WTC11 (cell line): ENCODE measurements at regions not wholly inside any gene's neighbourhood (a gene's known extent, or its start where the extent isn't known, plus 50 kb on each side); places are given as distances from the start of the nearest gene placed in this dataset.

Experiments
- ATAC-seq: fragments of 200-7000 bp; cut with Tn5 transposase; 2 replicates; pipeline ENCODE4 v1.10.0; 2021; ENCODE audit warnings: mild to moderate bottlenecking, moderate library complexity
- CTCF ChIA-PET: fragments of 300-600 bp; sonication (Branson Sonifier 250); formaldehyde crosslinking; loops from one replicate; lab custom pipeline; 2021; ENCODE audit warnings: antibody characterized with exemption; lab: Charles Lee
- POLR2A ChIA-PET: fragments of 350-600 bp; sonication (Branson Sonifier 250); formaldehyde crosslinking; loops from one replicate; lab custom pipeline; 2021; ENCODE audit warnings: antibody characterized with exemption; lab: Charles Lee
- DNase-seq: peaks from one replicate; pipeline ENCODE4 v3.0.0; 2021; ENCODE audit warnings: low spot score
- H3K27ac Mint-ChIP-seq: 2 replicates; pipeline ENCODE4 v1.8.0; 2021; ENCODE audit warnings: mixed read lengths
- H3K27me3 Mint-ChIP-seq: 2 replicates; pipeline ENCODE4 v1.8.0; 2021; ENCODE audit warnings: low read depth, mild to moderate bottlenecking, moderate library complexity, mixed read lengths
- H3K36me3 Mint-ChIP-seq: 2 replicates; pipeline ENCODE4 v1.8.0; 2021; ENCODE audit warnings: mixed read lengths
- H3K4me1 Mint-ChIP-seq: 2 replicates; pipeline ENCODE4 v1.8.0; 2022; ENCODE audit warnings: mixed read lengths
- H3K4me3 Mint-ChIP-seq: 2 replicates; pipeline ENCODE4 v1.8.0; 2021; ENCODE audit warnings: mild to moderate bottlenecking, moderate library complexity, mixed read lengths
- H3K9me3 Mint-ChIP-seq: 2 replicates; pipeline ENCODE4 v1.8.0; 2021; ENCODE audit warnings: mixed read lengths
- AR ChIP-seq: fragments of 250-450 bp; sonication (Bioruptor Pico); IDR thresholded peaks from 2 replicates; pipeline ENCODE4 v1.9.0; 2021; ENCODE audit warnings: mild to moderate bottlenecking
- ARID4B ChIP-seq: sonication (generic); formaldehyde crosslinking; IDR thresholded peaks from 2 replicates; pipeline ENCODE4 v1.8.0; 2023; ENCODE audit warnings: missing genetic modification reagents, mild to moderate bottlenecking, borderline replicate concordance
- FOXJ3 ChIP-seq: sonication (generic); formaldehyde crosslinking; IDR thresholded peaks from 2 replicates; pipeline ENCODE4 v1.9.0; 2021; ENCODE audit warnings: missing genetic modification reagents, mild to moderate bottlenecking, borderline replicate concordance
- FOXP1 ChIP-seq: sonication (generic); formaldehyde crosslinking; IDR thresholded peaks from 2 replicates; pipeline ENCODE4 v1.8.0; 2022; ENCODE audit warnings: missing genetic modification reagents, mild to moderate bottlenecking, moderate library complexity, borderline replicate concordance
- NR3C1 ChIP-seq: sonication (generic); formaldehyde crosslinking; conservative IDR thresholded peaks from 2 replicates; pipeline ENCODE4 v1.8.1; 2023; ENCODE audit warnings: low read depth, mild to moderate bottlenecking, missing genetic modification reagents
- SOX15 ChIP-seq: fragments of 250-450 bp; sonication (Bioruptor Pico); IDR thresholded peaks from 2 replicates; pipeline ENCODE4 v1.9.0; 2021; ENCODE audit warnings: mild to moderate bottlenecking
- ZNF138 ChIP-seq: sonication (generic); formaldehyde crosslinking; conservative IDR thresholded peaks from 2 replicates; pipeline ENCODE4 v1.8.1; 2022; ENCODE audit warnings: mild to moderate bottlenecking, moderate library complexity, missing genetic modification reagents
- ZNF219 ChIP-seq: sonication (generic); formaldehyde crosslinking; IDR thresholded peaks from 2 replicates; pipeline ENCODE4 v1.8.0; 2023; ENCODE audit warnings: missing genetic modification reagents, mild to moderate bottlenecking, borderline replicate concordance
- TF ChIP-seq, protein P1 (sequence below): sonication (generic); formaldehyde crosslinking; IDR thresholded peaks from 2 replicates; pipeline ENCODE4 v1.8.0; 2022; ENCODE audit warnings: mild to moderate bottlenecking, missing genetic modification reagents
- TF ChIP-seq, protein P2 (sequence below): sonication (generic); formaldehyde crosslinking; IDR thresholded peaks from 2 replicates; pipeline ENCODE4 v1.8.0; 2022; ENCODE audit warnings: mild to moderate bottlenecking, missing genetic modification reagents
- TF ChIP-seq, protein P3 (sequence below): fragments of 250-450 bp; sonication (Bioruptor Pico); IDR thresholded peaks from 2 replicates; pipeline ENCODE4 v1.8.0; 2021; ENCODE audit warnings: mild to moderate bottlenecking
- TF ChIP-seq, protein P4 (sequence below): sonication (generic); formaldehyde crosslinking; conservative IDR thresholded peaks from 2 replicates; pipeline ENCODE4 v1.8.1; 2022; ENCODE audit warnings: mild to moderate bottlenecking, missing genetic modification reagents

DNA sequence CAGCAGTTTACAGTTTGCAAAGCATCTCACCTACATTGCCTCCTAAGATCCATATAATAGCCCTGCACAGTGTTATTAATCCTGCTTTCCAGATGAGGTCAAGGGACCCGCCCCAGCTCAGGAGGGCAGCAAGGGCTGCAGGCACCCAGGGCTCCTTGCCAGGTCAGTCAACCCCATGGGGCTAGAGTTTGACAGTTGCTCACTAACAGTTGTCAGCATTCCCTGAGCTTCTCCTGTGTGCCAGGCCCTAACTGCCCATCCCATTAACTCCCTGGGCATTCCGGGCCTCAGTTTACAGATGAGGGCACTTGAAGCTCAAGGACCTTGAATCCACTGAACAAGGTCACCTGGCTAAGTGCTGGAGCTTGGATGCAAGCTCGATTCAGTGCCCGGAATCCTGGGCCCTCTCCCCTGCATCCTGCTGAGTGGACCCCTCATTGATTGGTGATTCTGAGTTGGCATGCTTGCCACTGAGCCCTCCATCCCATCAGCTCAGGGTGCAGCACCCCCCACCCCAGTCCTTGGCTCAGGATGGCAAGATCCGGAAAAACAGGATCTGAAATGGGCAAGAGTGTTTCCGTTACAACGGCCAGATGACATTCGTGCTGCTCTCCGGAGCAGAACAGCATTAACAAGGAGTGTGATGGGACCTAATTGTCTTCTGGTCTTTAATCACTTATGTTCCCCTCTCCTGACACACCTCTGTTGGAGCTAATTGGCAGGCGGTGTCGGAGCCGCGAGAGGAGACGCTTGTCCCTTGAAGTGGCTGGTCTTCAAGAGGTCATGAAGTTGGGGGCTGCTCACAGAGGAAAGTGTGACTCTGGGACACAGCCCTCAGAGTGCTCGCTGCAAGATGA lies 87.4 kb upstream of the SHISAL1 start (continued):
- TF ChIP-seq ARID4B (CRISPR knock-in tag), result no peak
- no peak for TF ChIP-seq AR (CRISPR knock-in tag)
- no peak for TF ChIP-seq FOXP1
- TF ChIP-seq SOX15 (CRISPR knock-in tag), result no peak
- no peak for TF ChIP-seq ZNF219
- TF ChIP-seq, protein P1, sequence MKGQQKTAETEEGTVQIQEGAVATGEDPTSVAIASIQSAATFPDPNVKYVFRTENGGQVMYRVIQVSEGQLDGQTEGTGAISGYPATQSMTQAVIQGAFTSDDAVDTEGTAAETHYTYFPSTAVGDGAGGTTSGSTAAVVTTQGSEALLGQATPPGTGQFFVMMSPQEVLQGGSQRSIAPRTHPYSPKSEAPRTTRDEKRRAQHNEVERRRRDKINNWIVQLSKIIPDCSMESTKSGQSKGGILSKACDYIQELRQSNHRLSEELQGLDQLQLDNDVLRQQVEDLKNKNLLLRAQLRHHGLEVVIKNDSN (CRISPR knock-in tag), result no peak

DNA sequence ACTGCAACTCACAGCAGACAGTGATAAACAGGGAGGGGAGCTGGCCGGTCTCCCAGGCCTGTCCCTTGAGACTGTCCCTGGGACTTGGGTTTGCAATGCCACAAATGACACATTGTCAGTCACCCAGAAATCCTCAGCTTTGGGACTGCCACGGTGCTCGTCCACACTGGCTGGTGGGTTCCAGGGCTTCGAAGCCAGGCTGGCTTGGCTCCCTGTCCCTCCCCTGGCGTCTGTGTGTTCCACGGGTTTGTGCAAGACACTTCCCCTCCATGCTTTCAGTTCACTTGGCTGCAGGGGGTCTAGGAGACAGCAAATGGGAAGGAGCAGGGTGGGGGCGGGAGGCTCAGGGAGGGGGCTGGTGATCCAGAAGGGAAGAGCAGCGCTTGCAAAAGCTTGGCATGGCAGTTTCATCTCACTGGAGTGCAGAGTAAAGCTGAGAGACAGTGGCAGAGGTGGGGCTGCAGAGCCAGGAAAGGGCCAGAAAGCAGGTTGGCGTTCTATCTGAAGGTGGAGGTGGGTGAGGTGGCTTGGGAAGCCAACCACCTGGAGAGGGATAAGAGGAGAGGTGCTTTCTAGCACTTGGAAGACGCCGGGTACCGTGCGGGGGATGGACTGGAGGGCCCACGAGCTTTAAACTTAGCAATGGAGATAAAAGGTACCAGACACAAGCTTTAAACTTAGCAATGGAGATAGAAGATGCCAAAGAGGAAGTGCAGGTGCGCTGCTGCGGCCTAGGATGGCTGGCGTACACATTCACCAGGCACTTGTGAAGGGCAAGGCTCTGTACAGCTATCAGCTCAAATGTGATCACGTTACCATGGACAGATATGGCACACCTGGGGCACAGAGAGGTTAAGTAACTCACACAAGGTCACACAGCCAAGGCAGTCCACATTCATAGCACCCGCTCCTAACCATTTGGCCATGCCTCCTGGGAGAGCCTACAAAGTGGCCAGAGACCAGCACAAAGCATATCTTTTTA lies 86.4 kb upstream of the SHISAL1 start:
- H3K4me3 Mint-ChIP-seq, result no peak overlapping the region
- no peaks in the 10 kb centered on the region for H3K9me3 Mint-ChIP-seq
- no peaks in the 10 kb centered on the region for H3K27me3 Mint-ChIP-seq
- H3K27ac Mint-ChIP-seq, result no peak overlapping the region
- CTCF ChIA-PET, result interaction anchor here (0.9 to 1.4 kb wide), 2 partner anchors 45 to 317 kb away, joined by 3 to 6 read pairs; no protein-coding TSS in a partner anchor
- peaks cover 5% of the 10 kb centered on the region for H3K4me1 Mint-ChIP-seq
- H3K36me3 Mint-ChIP-seq, result no peaks in the 10 kb centered on the region
- no peak for DNase-seq
- ATAC-seq, result no peak
- POLR2A ChIA-PET, result no interaction called here
- TF ChIP-seq, protein P1 (CRISPR knock-in tag), result no peak
- TF ChIP-seq, protein P2, sequence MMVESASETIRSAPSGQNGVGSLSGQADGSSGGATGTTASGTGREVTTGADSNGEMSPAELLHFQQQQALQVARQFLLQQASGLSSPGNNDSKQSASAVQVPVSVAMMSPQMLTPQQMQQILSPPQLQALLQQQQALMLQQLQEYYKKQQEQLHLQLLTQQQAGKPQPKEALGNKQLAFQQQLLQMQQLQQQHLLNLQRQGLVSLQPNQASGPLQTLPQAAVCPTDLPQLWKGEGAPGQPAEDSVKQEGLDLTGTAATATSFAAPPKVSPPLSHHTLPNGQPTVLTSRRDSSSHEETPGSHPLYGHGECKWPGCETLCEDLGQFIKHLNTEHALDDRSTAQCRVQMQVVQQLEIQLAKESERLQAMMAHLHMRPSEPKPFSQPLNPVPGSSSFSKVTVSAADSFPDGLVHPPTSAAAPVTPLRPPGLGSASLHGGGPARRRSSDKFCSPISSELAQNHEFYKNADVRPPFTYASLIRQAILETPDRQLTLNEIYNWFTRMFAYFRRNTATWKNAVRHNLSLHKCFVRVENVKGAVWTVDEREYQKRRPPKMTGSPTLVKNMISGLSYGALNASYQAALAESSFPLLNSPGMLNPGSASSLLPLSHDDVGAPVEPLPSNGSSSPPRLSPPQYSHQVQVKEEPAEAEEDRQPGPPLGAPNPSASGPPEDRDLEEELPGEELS (CRISPR knock-in tag), result no peak
- TF ChIP-seq ZNF138 (CRISPR knock-in tag), result no peak
- TF ChIP-seq FOXJ3 (CRISPR knock-in tag), result no peak
- TF ChIP-seq, protein P3, sequence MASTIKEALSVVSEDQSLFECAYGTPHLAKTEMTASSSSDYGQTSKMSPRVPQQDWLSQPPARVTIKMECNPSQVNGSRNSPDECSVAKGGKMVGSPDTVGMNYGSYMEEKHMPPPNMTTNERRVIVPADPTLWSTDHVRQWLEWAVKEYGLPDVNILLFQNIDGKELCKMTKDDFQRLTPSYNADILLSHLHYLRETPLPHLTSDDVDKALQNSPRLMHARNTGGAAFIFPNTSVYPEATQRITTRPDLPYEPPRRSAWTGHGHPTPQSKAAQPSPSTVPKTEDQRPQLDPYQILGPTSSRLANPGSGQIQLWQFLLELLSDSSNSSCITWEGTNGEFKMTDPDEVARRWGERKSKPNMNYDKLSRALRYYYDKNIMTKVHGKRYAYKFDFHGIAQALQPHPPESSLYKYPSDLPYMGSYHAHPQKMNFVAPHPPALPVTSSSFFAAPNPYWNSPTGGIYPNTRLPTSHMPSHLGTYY (CRISPR knock-in tag), result no peak
- no peak for TF ChIP-seq NR3C1 (CRISPR knock-in tag)
- no peak for TF ChIP-seq AR (CRISPR knock-in tag)
- TF ChIP-seq, protein P4, sequence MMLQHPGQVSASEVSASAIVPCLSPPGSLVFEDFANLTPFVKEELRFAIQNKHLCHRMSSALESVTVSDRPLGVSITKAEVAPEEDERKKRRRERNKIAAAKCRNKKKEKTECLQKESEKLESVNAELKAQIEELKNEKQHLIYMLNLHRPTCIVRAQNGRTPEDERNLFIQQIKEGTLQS (CRISPR knock-in tag), result no peak
